ENCODE measurements at regions not wholly inside any gene's neighbourhood (a gene's known extent, or its start where the extent isn't known, plus 50 kb on each side); places are given as distances from the start of the nearest gene placed in this dataset.

GRCh38 chr20:42020316-42020715, 402.1 kb upstream of the CHD6 start:
- DNase-seq: no peak

GRCh38 chr20:42018979-42019378, 400.8 kb upstream of the CHD6 start:
- no peak for DNase-seq

- no peak for DNase-seq
These were observed 391.9 kb upstream of the CHD6 start for GRCh38 chr20:42010090-42010489.

GRCh38 chr20:42007251-42007650, 389.1 kb upstream of the CHD6 start:
- DNase-seq: no peak

GRCh38 chr20:42005211-42005610, 387.0 kb upstream of the CHD6 start:
- no peak for DNase-seq

- no peak for DNase-seq
These were observed 385.2 kb upstream of the CHD6 start for GRCh38 chr20:42003380-42003779.

- no peak for DNase-seq
These were observed 380.6 kb upstream of the CHD6 start for GRCh38 chr20:41998539-41999341.

- DNase-seq: no peak
These were observed 378.8 kb upstream of the CHD6 start for GRCh38 chr20:41996951-41997350.

- DNase-seq: no peak
These were observed 374.3 kb upstream of the CHD6 start for GRCh38 chr20:41992481-41992880.

GRCh38 chr20:41991412-41991811, 373.2 kb upstream of the CHD6 start:
- no peak for DNase-seq

- no peak for DNase-seq
These were observed 371.9 kb upstream of the CHD6 start for GRCh38 chr20:41989935-41990635.

- no peak for DNase-seq
These were observed 371.0 kb upstream of the CHD6 start for GRCh38 chr20:41989039-41989679.

- DNase-seq: no peak
These were observed 365.9 kb upstream of the CHD6 start for GRCh38 chr20:41984031-41984430.

- no peak for DNase-seq
These were observed 365.0 kb upstream of the CHD6 start for GRCh38 chr20:41983159-41983558.

- DNase-seq: no peak
These were observed 363.6 kb upstream of the CHD6 start for GRCh38 chr20:41981746-41982145.

GRCh38 chr20:41978875-41979274, 360.7 kb upstream of the CHD6 start:
- DNase-seq: no peak

- no peak for DNase-seq
These were observed 360.1 kb upstream of the CHD6 start for GRCh38 chr20:41978246-41978790.

GRCh38 chr20:41969656-41970055, 351.5 kb upstream of the CHD6 start:
- DNase-seq: no peak

- DNase-seq: no peak
These were observed 342.0 kb upstream of the CHD6 start for GRCh38 chr20:41960166-41960565.

- DNase-seq: no peak
These were observed 340.2 kb upstream of the CHD6 start for GRCh38 chr20:41958391-41958790.

GRCh38 chr20:41956338-41957074, 338.3 kb upstream of the CHD6 start:
- peak; percentile 12 for DNase-seq

GRCh38 chr20:41952166-41952565, 334.0 kb upstream of the CHD6 start:
- DNase-seq: no peak

GRCh38 chr20:41951615-41952014, 333.4 kb upstream of the CHD6 start:
- no peak for DNase-seq

Data from NCI-H1105 (cell line).